ENCODE measurements at regions not wholly inside any gene's neighbourhood (a gene's known extent, or its start where the extent isn't known, plus 50 kb on each side); places are given as distances from the start of the nearest gene placed in this dataset.

- TF ChIP-seq POLR2A (IDR thresholded peaks at IDR 0.05) (no peak), CTCF (IDR thresholded peaks at IDR 0.05) (no peak)
- H3K27ac ChIP-seq, result no peak overlapping the region
- intact Hi-C loops (cut with DNase I; ENCODE audit: low total_unique reads), result no loop called here
- DNase-seq, result no peak
- H3K9me3 ChIP-seq, result no peaks in the 10 kb centered on the region
- H3K4me1 ChIP-seq, result no peaks in the 10 kb centered on the region
- no peak overlapping the region for H3K4me3 ChIP-seq
- H3K36me3 ChIP-seq (ENCODE audit: low read depth, missing control alignments), result no peaks in the 10 kb centered on the region
- WGBS, 2 donors, result 95% methylated on average over 2 of the region's 2 CpGs; no CpG with 5 or more reads in 1 of the 2 donors
- no peaks in the 10 kb centered on the region for H3K27me3 ChIP-seq
These were observed 117.9 kb upstream of the VEGFC start for GRCh38 chr4:176910646-176911045.

GRCh38 chr4:176919631-176920030 is 126.9 kb upstream of the VEGFC start:
- 92 to 100% methylated on average over 2 of the region's 2 CpGs for WGBS, 2 donors
- intact Hi-C loops (cut with DNase I; ENCODE audit: low total_unique reads), result no loop called here
- H3K9me3 ChIP-seq, result no peaks in the 10 kb centered on the region
- no peaks in the 10 kb centered on the region for H3K36me3 ChIP-seq (ENCODE audit: low read depth, missing control alignments)
- no peak overlapping the region for H3K4me3 ChIP-seq
- no peaks in the 10 kb centered on the region for H3K4me1 ChIP-seq
- no peaks in the 10 kb centered on the region for H3K27me3 ChIP-seq
- TF ChIP-seq POLR2A (IDR thresholded peaks at IDR 0.05) (no peak), CTCF (IDR thresholded peaks at IDR 0.05) (no peak)
- no peak overlapping the region for H3K27ac ChIP-seq
- no peak for DNase-seq

- Histone ChIP-seq H3K27ac (no peak overlapping the region), H3K36me3 (ENCODE audit: low read depth, missing control alignments) (no peaks in the 10 kb centered on the region), H3K4me1 (no peaks in the 10 kb centered on the region), H3K4me3 (no peak overlapping the region), H3K27me3 (no peaks in the 10 kb centered on the region), H3K9me3 (no peaks in the 10 kb centered on the region)
- WGBS, 2 donors, result 43 to 44% methylated on average over 4 of the region's 4 CpGs
- no peak for TF ChIP-seq CTCF (IDR thresholded peaks at IDR 0.05)
- no peak for TF ChIP-seq POLR2A (IDR thresholded peaks at IDR 0.05)
- intact Hi-C loops (cut with DNase I; ENCODE audit: low total_unique reads), result no loop called here
- DNase-seq, result no peak
These were observed 128.0 kb upstream of the VEGFC start for GRCh38 chr4:176920694-176921093.

- H3K27me3 ChIP-seq, result no peaks in the 10 kb centered on the region
- H3K4me1 ChIP-seq, result no peaks in the 10 kb centered on the region
- no peaks in the 10 kb centered on the region for H3K9me3 ChIP-seq
- WGBS, 2 donors, result 37 to 53% methylated on average over 4 of the region's 4 CpGs
- intact Hi-C loops (cut with DNase I; ENCODE audit: low total_unique reads), result no loop called here
- no peak overlapping the region for H3K27ac ChIP-seq
- no peak for DNase-seq
- no peak overlapping the region for H3K4me3 ChIP-seq
- no peaks in the 10 kb centered on the region for H3K36me3 ChIP-seq (ENCODE audit: low read depth, missing control alignments)
- no peak for TF ChIP-seq CTCF (IDR thresholded peaks at IDR 0.05)
- no peak for TF ChIP-seq POLR2A (IDR thresholded peaks at IDR 0.05)
These were observed 128.5 kb upstream of the VEGFC start for GRCh38 chr4:176921256-176921655.

- H3K27me3 ChIP-seq, result no peaks in the 10 kb centered on the region
- H3K27ac ChIP-seq, result no peak overlapping the region
- H3K4me3 ChIP-seq, result no peak overlapping the region
- TF ChIP-seq POLR2A (IDR thresholded peaks at IDR 0.05) (no peak), CTCF (IDR thresholded peaks at IDR 0.05) (no peak)
- H3K4me1 ChIP-seq, result no peaks in the 10 kb centered on the region
- DNase-seq, result no peak
- intact Hi-C loops (cut with DNase I; ENCODE audit: low total_unique reads), result no loop called here
- H3K9me3 ChIP-seq, result no peaks in the 10 kb centered on the region
- H3K36me3 ChIP-seq (ENCODE audit: low read depth, missing control alignments), result no peaks in the 10 kb centered on the region
- WGBS, 2 donors, result 86 to 90% methylated on average over 4 of the region's 4 CpGs
These were observed 131.5 kb upstream of the VEGFC start for GRCh38 chr4:176924238-176924637.

Measured in testis (tissue), 2 donors.